Esophagus (tissue), 2 donors: ENCODE measurements at regions not wholly inside any gene's neighbourhood (a gene's known extent, or its start where the extent isn't known, plus 50 kb on each side); places are given as distances from the start of the nearest gene placed in this dataset.

Experiments
- H3K27ac ChIP-seq, 2 donors: one replicate each; pipeline ENCODE4 v1.5.1; 2013; ENCODE audit warnings: low read depth in 2 of 2, mild to moderate bottlenecking in 2 of 2, inconsistent platforms in 1 of 2, low read length in 1 of 2, moderate library complexity in 1 of 2
- H3K27me3 ChIP-seq, 2 donors: one replicate each; pipeline ENCODE4 v1.6.1; 2013; ENCODE audit warnings: low read length in 2 of 2, control low read depth in 1 of 2, mild to moderate bottlenecking in 1 of 2; ENCODE audit not compliant: insufficient read depth in 2 of 2, control insufficient read depth in 1 of 2
- H3K36me3 ChIP-seq, 2 donors: one replicate each; pipeline ENCODE4 v1.6.1; 2013; ENCODE audit warnings: low read length in 1 of 2; ENCODE audit not compliant: control insufficient read depth in 2 of 2, insufficient read depth in 2 of 2
- H3K4me1 ChIP-seq, 2 donors: one replicate each; pipeline ENCODE4 v1.6.1; 2013; ENCODE audit warnings: low read length in 1 of 2; ENCODE audit not compliant: control insufficient read depth in 2 of 2, insufficient read depth in 2 of 2
- H3K4me3 ChIP-seq, 2 donors: one replicate each; pipeline ENCODE4 v1.5.1; 2013; ENCODE audit warnings: low read length in 2 of 2, mild to moderate bottlenecking in 2 of 2, low read depth in 1 of 2, moderate library complexity in 1 of 2
- H3K9me3 ChIP-seq, 2 donors: one replicate each; pipeline ENCODE4 v1.6.1; 2013; ENCODE audit warnings: mild to moderate bottlenecking in 2 of 2, low read depth in 1 of 2, low read length in 1 of 2, moderate library complexity in 1 of 2; ENCODE audit not compliant: control insufficient read depth in 2 of 2, insufficient read depth in 1 of 2
- WGBS, 2 donors: extraction: QIAGEN DNeasy Blood & Tissue Kit; methylation state at CpG; one replicate each; pipeline ENCODE4 v1.1.7; 2013; 5-methylcytosine and 5-hydroxymethylcytosine counted together
- donor health status: healthy with polysubstance abuse.
- donor health status: Bipolar disorder and iron deficiency.

DNA sequence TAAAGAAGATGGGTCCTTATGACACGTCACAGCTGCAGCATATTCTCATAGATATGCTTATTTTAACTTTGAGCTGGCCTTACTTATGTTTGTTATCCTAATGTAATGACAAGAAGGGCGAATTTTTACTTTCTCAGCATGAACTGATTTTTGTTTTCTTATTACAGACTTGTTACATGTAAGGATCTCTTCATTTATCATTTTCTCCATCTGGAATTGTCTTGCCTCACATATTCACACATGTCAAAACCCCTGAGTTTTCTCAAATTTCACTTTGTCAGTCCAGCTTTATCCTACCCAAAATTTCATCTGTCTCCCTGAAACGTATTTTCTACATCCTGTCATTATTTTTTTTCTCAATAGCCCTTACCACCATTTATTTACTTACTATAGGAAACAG lies 1774.0 kb upstream of the PRR20A start:
- WGBS, 2 donors = 37 to 43% methylated on average over 3 of the region's 3 CpGs
- Histone ChIP-seq H3K27me3 (no peaks in the 10 kb centered on the region), H3K9me3 (no peaks in the 10 kb centered on the region), H3K4me3 (no peak overlapping the region), H3K27ac (no peak overlapping the region), H3K4me1 (no peaks in the 10 kb centered on the region), H3K36me3 (no peaks in the 10 kb centered on the region)

DNA sequence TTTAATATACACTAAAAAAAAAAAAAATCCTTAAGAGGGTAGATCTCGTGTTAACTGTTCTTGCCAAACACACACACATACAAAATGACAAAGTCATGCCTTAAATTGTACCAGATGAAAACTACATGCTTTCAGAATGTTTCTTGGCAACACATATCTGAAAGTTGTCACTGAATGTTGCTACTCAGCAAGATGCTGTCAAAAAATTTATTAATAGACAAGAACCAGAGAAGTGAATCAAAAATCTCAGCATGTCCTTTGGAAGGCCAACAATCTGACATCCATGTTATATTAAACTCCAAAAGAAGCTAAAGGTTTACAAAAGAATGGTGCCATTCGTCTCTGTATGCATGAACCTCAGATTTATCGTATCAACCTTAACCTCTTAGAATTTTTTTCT lies 1746.2 kb upstream of the PRR20A start:
- no peaks in the 10 kb centered on the region for H3K4me1 ChIP-seq
- WGBS, 2 donors = 79 to 84% methylated on average over 3 of the region's 3 CpGs
- H3K27me3 ChIP-seq = no peaks in the 10 kb centered on the region
- H3K36me3 ChIP-seq = no peaks in the 10 kb centered on the region
- H3K27ac ChIP-seq = no peak overlapping the region
- no peaks in the 10 kb centered on the region for H3K9me3 ChIP-seq
- H3K4me3 ChIP-seq = no peak overlapping the region

DNA sequence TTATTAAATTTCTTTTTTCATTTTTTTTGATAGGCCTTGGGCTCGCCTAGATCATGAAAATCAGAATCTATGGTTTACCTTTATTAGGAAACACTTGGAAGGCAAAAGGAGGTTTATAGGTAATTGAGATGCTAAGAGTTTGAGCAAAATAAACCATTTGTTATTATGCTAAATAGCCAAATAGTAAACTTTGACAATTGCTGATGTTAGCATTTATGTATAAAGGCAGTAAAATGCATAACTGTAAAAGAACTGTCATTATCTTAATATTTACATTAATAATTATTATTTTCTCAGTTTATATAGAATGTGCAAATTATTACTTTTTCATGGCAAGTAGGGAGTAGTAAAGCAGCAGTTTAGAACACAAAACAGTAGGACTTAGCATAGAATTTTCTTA lies 1737.8 kb upstream of the PRR20A start:
- no peak overlapping the region for H3K4me3 ChIP-seq
- H3K27me3 ChIP-seq = no peaks in the 10 kb centered on the region
- no peaks in the 10 kb centered on the region for H3K9me3 ChIP-seq
- H3K36me3 ChIP-seq = no peaks in the 10 kb centered on the region
- H3K4me1 ChIP-seq = no peaks in the 10 kb centered on the region
- WGBS, 2 donors = 83 to 90% methylated on average over 1 of the region's 1 CpG
- no peak overlapping the region for H3K27ac ChIP-seq

DNA sequence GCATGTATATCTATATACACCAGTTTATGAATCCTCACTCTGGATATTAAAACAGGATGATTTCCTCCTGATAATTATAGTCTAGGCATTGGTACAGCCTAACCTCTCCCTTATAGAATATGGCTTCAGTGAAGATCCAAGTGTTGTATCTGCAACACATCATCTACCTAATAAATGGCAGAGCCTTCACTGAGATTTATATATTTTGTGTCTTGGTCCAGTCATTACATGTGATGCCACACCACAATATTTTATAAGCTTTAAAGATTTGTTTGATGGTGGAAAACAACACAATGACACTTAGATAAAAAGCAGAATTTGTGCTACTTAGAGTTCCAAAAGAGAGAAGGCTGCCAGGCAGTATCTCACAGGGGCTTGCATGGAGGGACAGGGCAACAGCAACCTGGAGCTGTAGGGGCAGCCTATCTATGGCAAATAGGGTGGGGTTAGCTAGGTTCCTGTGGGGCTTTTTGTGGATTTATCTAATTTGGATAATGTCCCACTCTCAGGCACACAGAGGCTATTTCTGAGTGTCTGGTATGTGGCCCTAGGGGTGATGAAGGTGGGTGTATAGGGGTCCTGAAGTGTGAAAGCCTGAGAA lies 1736.7 kb upstream of the PRR20A start:
- H3K9me3 ChIP-seq = no peaks in the 10 kb centered on the region
- H3K4me3 ChIP-seq = no peak overlapping the region
- no peaks in the 10 kb centered on the region for H3K27me3 ChIP-seq
- H3K27ac ChIP-seq = no peak overlapping the region
- no peaks in the 10 kb centered on the region for H3K36me3 ChIP-seq
- no peaks in the 10 kb centered on the region for H3K4me1 ChIP-seq

DNA sequence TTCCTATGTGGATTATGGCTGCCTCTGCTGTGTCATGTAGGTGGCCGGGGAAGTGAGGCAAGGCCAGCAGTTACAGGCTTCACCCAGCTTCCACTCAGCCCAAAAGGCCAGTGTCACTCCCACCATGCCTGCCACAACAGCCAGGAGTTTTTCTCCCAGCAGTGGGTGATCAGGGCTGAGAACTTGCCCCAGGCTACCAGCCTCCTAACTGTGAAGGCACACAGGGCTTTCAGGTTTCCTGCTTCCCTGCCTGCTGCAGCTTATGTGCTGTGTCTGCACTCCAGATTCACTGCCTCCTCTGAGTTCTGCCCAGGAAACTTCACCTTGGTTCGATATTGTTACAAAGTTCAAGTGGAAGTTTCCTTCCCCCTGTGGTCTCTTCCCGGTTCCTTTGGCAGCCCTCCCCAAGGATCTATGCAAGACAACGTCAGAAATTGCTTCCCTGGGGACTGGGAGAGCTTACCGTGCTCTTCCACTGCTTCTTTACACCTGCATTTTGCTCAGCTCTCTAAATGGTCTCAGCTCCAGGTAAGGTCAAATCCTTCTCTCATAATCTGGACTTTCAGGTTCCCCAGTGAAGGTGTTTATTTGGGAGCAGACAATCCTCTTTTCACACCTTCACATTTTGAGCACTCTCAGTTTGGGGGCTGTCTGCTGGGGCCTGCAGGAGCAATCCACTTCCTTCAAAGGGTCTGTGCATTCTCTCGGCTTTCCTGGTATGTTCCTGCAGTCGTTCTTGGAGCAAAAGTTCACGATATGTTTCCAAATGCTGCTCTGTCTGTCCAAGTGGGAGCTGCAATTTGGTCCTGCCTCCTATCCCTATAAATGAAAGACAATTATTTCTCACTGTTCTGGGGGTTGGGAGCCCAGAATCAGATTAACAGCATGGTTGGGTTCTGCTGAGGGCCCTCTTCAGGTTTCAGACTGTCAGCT lies 1730.1 kb upstream of the PRR20A start:
- WGBS, 2 donors = 47 to 48% methylated on average over 8 of the region's 8 CpGs
- H3K9me3 ChIP-seq = peaks cover 2 to 5% of the 10 kb centered on the region in 2 donors

DNA sequence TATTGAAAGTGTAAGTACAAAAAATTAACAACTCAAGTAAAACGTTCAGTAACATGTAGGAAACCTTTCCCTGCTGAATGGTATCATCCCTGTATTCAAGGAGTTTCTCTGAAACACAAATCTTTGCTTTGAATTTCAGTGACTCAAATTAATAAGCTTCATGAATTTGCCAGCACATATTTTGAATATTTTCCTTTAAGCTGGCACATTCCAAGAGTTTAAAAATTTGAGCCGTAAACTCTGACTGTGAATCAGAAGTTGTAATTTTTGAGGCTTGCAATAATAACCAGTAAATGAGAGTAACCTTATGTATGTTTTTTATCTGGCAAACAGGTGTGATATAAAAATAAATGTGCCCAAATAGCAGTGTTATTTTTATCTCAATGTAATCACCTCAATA lies 1722.6 kb upstream of the PRR20A start:
- Histone ChIP-seq H3K27ac (no peak overlapping the region), H3K36me3 (no peaks in the 10 kb centered on the region), H3K27me3 (no peaks in the 10 kb centered on the region), H3K9me3 (no peaks in the 10 kb centered on the region), H3K4me3 (no peak overlapping the region), H3K4me1 (no peaks in the 10 kb centered on the region)
- WGBS, 2 donors = 56 to 63% methylated on average over 2 of the region's 2 CpGs

More for the DNA sequence above, 1730.1 kb upstream of the PRR20A start:
- no peak overlapping the region for H3K4me3 ChIP-seq
- no peaks in the 10 kb centered on the region for H3K4me1 ChIP-seq
- no peaks in the 10 kb centered on the region for H3K27me3 ChIP-seq
- H3K36me3 ChIP-seq = no peaks in the 10 kb centered on the region
- H3K27ac ChIP-seq = no peak overlapping the region

DNA sequence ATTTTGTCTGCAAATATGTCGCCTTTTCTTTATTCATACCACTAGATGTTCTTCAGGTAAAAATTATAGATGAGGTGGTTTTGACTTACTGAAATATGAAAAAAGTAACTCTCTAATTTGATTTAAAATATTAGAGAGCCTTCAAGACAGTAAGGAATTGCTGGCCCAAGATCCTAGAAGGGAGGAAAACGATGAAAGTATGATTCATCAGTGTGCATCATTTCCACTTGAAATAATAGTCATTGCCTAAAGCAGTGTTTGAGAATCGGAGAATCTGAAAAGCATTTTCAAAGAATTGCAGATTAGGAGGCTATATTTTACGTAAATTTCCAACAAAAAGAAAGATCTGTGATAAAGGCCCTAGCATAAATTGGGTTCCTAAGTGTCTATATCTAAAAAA lies 1707.9 kb upstream of the PRR20A start:
- Histone ChIP-seq H3K27ac (no peak overlapping the region), H3K4me3 (no peak overlapping the region), H3K36me3 (no peaks in the 10 kb centered on the region), H3K27me3 (no peaks in the 10 kb centered on the region), H3K9me3 (peaks cover 6 to 10% of the 10 kb centered on the region in 2 donors), H3K4me1 (no peaks in the 10 kb centered on the region)
- 54 to 61% methylated on average over 4 of the region's 4 CpGs for WGBS, 2 donors

DNA sequence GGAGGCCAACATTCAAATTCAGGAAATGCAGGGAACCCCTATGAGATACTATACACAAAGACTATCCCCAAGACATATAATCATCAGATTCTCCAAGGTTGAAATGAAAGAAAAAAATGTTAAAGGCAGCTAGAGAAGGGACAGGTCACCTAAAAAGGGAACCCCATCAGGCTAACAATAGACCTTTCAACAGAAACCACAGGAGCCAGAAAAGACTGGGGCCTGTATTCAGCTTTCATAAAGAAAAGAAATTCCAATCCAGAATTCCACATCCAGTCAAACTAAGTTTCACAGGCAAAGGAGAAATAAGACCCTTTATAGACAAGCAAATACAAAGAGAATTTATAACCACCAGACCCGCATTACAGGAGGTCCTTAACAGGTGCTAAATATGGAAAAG lies 1703.6 kb upstream of the PRR20A start:
- Histone ChIP-seq H3K9me3 (peaks cover 6 to 10% of the 10 kb centered on the region in 2 donors), H3K27ac (no peak overlapping the region), H3K4me3 (no peak overlapping the region), H3K36me3 (no peaks in the 10 kb centered on the region), H3K27me3 (no peaks in the 10 kb centered on the region), H3K4me1 (no peaks in the 10 kb centered on the region)
- WGBS, 2 donors = 19 to 39% methylated on average over 1 of the region's 1 CpG

DNA sequence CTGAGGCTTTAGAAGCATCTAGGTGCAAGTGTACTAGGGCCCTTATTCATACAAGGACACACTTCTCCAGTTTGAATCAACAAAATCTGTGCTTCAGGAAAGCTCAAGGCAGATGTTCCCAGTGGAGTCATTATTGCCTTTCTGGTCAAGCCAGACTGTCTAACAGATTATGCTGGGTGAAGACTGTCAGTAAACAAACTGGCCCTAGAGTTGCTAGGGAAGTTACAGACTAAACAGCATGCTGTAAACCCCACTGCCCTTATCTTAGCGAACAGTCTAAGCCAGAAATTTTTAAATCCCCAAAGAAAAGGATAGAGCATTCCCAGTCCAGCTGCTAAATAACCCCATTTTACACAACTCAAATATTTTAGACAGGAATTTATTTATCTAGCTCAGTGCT lies 1701.3 kb upstream of the PRR20A start:
- 37 to 39% methylated on average over 1 of the region's 1 CpG for WGBS, 2 donors
- Histone ChIP-seq H3K4me3 (no peak overlapping the region), H3K4me1 (no peaks in the 10 kb centered on the region), H3K27me3 (no peaks in the 10 kb centered on the region), H3K27ac (no peak overlapping the region), H3K36me3 (no peaks in the 10 kb centered on the region), H3K9me3 (peaks cover 6 to 10% of the 10 kb centered on the region in 2 donors)
